IPS DF 6.9 (cell line): ENCODE measurements at regions not wholly inside any gene's neighbourhood (a gene's known extent, or its start where the extent isn't known, plus 50 kb on each side); places are given as distances from the start of the nearest gene placed in this dataset.

Experiments
- DNase-seq: peaks from one replicate; pipeline ENCODE4 v3.0.0-alpha.2; 2013; ENCODE audit warnings: low read depth, low spot score
- H3K27ac ChIP-seq: one replicate; pipeline ENCODE4 v1.5.1; 2013; ENCODE audit warnings: low read length, control low read depth
- H3K27me3 ChIP-seq: 2 replicates; pipeline ENCODE4 v1.6.1; 2013; ENCODE audit warnings: mild to moderate bottlenecking, low read length; ENCODE audit not compliant: control insufficient read depth, insufficient read depth
- H3K36me3 ChIP-seq: 2 replicates; pipeline ENCODE4 v1.6.1; 2013; ENCODE audit warnings: low read length; ENCODE audit not compliant: control insufficient read depth, insufficient read depth
- H3K4me1 ChIP-seq: 2 replicates; pipeline ENCODE4 v1.6.1; 2013; ENCODE audit warnings: low read length; ENCODE audit not compliant: control insufficient read depth, insufficient read depth
- H3K4me3 ChIP-seq: 2 replicates; pipeline ENCODE4 v1.5.1; 2013; ENCODE audit warnings: mild to moderate bottlenecking, low read length
- H3K9me3 ChIP-seq: 2 replicates; pipeline ENCODE4 v1.6.1; 2013; ENCODE audit warnings: low read length, inconsistent platforms; ENCODE audit not compliant: control insufficient read depth, insufficient read depth
- WGBS: extraction: QIAGEN DNeasy Blood & Tissue Kit; methylation state at CpG from one replicate; pipeline ENCODE4 v1.1.7; 2013; ENCODE audit warnings: mixed read lengths, missing lambda C conversion rate; ENCODE audit not compliant: insufficient read length, insufficient coverage; 5-methylcytosine and 5-hydroxymethylcytosine counted together

- Histone ChIP-seq H3K27ac (no peak overlapping the region), H3K27me3 (no peaks in the 10 kb centered on the region), H3K9me3 (no peaks in the 10 kb centered on the region), H3K4me1 (no peaks in the 10 kb centered on the region), H3K4me3 (no peak overlapping the region), H3K36me3 (no peaks in the 10 kb centered on the region)
- WGBS: no CpG with 5 or more reads among the region's 5 CpGs
- DNase-seq: no peak
Observed at GRCh38 chr5:74357827-74358226, 282.7 kb downstream of the ENC1 start.

GRCh38 chr5:74356009-74356695 lies 284.4 kb downstream of the ENC1 start:
- no CpG with 5 or more reads among the region's 7 CpGs for WGBS
- Histone ChIP-seq H3K27ac (no peak overlapping the region), H3K4me3 (no peak overlapping the region), H3K36me3 (no peaks in the 10 kb centered on the region), H3K27me3 (no peaks in the 10 kb centered on the region), H3K4me1 (no peaks in the 10 kb centered on the region), H3K9me3 (no peaks in the 10 kb centered on the region)
- DNase-seq: no peak

- no peaks in the 10 kb centered on the region for H3K9me3 ChIP-seq
- H3K4me3 ChIP-seq: no peak overlapping the region
- H3K36me3 ChIP-seq: no peaks in the 10 kb centered on the region
- no peak overlapping the region for H3K27ac ChIP-seq
- no CpG with 5 or more reads among the region's 6 CpGs for WGBS
- no peak for DNase-seq
- no peaks in the 10 kb centered on the region for H3K4me1 ChIP-seq
- H3K27me3 ChIP-seq: no peaks in the 10 kb centered on the region
Observed at GRCh38 chr5:74355041-74355824, 285.3 kb downstream of the ENC1 start.

GRCh38 chr5:74352256-74352655 lies 288.3 kb downstream of the ENC1 start:
- Histone ChIP-seq H3K4me1 (no peaks in the 10 kb centered on the region), H3K27me3 (no peaks in the 10 kb centered on the region), H3K9me3 (no peaks in the 10 kb centered on the region), H3K27ac (no peak overlapping the region), H3K4me3 (no peak overlapping the region), H3K36me3 (no peaks in the 10 kb centered on the region)
- DNase-seq: no peak
- WGBS: no CpG with 5 or more reads among the region's 4 CpGs

- no peak for DNase-seq
- no peaks in the 10 kb centered on the region for H3K27me3 ChIP-seq
- no peaks in the 10 kb centered on the region for H3K36me3 ChIP-seq
- no peaks in the 10 kb centered on the region for H3K4me1 ChIP-seq
- no CpG with 5 or more reads among the region's 5 CpGs for WGBS
- H3K4me3 ChIP-seq: no peak overlapping the region
- no peaks in the 10 kb centered on the region for H3K9me3 ChIP-seq
- H3K27ac ChIP-seq: no peak overlapping the region
Observed at GRCh38 chr5:74342948-74343682, 297.4 kb downstream of the ENC1 start.

GRCh38 chr5:74342182-74342581 lies 298.3 kb downstream of the ENC1 start:
- WGBS: no CpG with 5 or more reads among the region's 2 CpGs
- Histone ChIP-seq H3K36me3 (no peaks in the 10 kb centered on the region), H3K4me3 (no peak overlapping the region), H3K9me3 (no peaks in the 10 kb centered on the region), H3K4me1 (no peaks in the 10 kb centered on the region), H3K27me3 (no peaks in the 10 kb centered on the region), H3K27ac (no peak overlapping the region)
- no peak for DNase-seq

- Histone ChIP-seq H3K36me3 (no peaks in the 10 kb centered on the region), H3K4me1 (no peaks in the 10 kb centered on the region), H3K4me3 (no peak overlapping the region), H3K27ac (no peak overlapping the region), H3K27me3 (no peaks in the 10 kb centered on the region), H3K9me3 (no peaks in the 10 kb centered on the region)
- no CpG with 5 or more reads among the region's 2 CpGs for WGBS
- no peak for DNase-seq
Observed at GRCh38 chr5:74341221-74341620, 299.3 kb downstream of the ENC1 start.

GRCh38 chr5:74340476-74340875 lies 300.1 kb downstream of the ENC1 start:
- no peak overlapping the region for H3K27ac ChIP-seq
- H3K4me3 ChIP-seq: no peak overlapping the region
- H3K4me1 ChIP-seq: no peaks in the 10 kb centered on the region
- no peaks in the 10 kb centered on the region for H3K9me3 ChIP-seq
- H3K27me3 ChIP-seq: no peaks in the 10 kb centered on the region
- no peaks in the 10 kb centered on the region for H3K36me3 ChIP-seq
- WGBS: 100% methylated on average over 2 of the region's 5 CpGs
- DNase-seq: no peak

- WGBS: no CpG with 5 or more reads among the region's 1 CpG
- Histone ChIP-seq H3K27ac (no peak overlapping the region), H3K27me3 (no peaks in the 10 kb centered on the region), H3K9me3 (no peaks in the 10 kb centered on the region), H3K4me1 (no peaks in the 10 kb centered on the region), H3K4me3 (no peak overlapping the region), H3K36me3 (no peaks in the 10 kb centered on the region)
- DNase-seq: no peak
Observed at GRCh38 chr5:74337984-74338310, 302.6 kb downstream of the ENC1 start.

- Histone ChIP-seq H3K36me3 (no peaks in the 10 kb centered on the region), H3K27me3 (no peaks in the 10 kb centered on the region), H3K27ac (no peak overlapping the region), H3K4me1 (no peaks in the 10 kb centered on the region), H3K9me3 (no peaks in the 10 kb centered on the region), H3K4me3 (no peak overlapping the region)
- DNase-seq: no peak
- no CpG with 5 or more reads among the region's 9 CpGs for WGBS
Observed at GRCh38 chr5:74337254-74337983, 303.1 kb downstream of the ENC1 start.
